CD4-positive, alpha-beta T cell treated with Interleukin-17A for 1 hour (primary cell): ENCODE measurements at regions not wholly inside any gene's neighbourhood (a gene's known extent, or its start where the extent isn't known, plus 50 kb on each side); places are given as distances from the start of the nearest gene placed in this dataset.
"Not testable (repeated sequence)": the region's sequence is repeated elsewhere in the genome, so short reads cannot be mapped to it uniquely, and the experiment has no call there.

Experiments used
- DNase-seq: peaks from one replicate; pipeline ENCODE4 v3.0.0-alpha.2; 2020

DNA sequence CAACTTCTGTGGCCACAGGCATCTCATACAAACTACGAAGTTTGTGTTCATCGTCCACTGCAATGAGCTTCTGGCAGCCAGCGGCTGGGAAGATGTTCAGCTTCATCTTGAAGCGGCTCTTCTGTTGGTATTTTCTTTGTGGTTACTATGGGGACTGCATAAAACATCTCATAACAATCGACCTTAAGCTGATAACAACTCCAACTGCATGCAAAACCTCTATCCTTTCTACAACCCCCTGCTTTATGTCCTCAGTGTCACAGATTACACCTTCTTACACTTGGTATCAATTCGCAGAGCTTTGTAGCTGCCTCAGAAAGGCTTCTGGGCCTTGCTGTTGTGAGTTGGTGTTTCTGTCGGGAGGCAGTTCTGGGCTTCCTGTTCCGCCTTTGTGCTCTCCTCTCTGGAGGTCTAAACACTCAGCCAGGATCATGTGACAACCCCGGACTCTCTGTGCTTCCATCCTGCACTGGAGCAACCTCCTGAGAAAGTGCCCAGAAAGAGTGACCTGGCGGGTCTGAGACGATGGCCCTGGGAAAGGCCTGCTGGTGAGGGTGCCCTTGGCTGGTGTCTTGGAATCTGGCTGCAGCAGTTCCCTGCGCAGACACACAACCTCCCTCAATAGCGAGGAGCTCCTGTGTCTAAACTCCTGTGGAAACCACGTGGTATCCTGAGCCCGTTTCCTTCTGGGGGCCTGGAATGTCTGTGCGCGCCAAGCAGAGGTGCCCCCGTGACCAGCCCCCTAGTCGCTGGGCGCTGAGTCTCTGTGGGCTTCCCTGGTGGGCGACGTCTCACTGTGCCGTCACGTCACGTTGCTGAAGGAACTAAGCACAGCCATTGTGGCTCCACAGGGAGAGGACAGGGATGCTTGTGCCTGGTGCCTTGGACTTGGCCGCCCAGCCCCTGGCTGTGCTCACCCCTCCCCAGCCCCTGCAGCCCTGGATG lies 339.6 kb downstream of the ADGRD1 start:
- DNase-seq, result not testable (repeated sequence)

DNA sequence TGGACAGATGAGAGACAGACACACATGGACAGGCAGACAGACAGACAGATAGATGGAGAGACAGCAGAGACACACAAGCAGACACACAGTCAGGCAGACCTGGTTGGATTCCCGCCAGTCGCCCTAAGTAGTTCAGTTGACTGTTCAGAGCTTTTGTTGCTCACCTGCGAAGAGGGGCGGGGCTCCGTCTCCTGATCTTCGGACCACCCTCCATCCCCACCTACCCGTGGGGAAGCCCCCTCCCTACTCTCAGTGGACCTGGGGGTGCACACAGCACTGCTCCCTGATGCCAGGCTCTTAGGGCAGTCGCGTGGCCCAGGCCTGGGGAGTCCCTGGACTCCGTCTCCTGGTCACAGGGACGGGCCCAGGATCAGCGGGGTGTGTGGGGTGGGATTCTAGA lies 341.0 kb downstream of the ADGRD1 start:
- not testable (repeated sequence) for DNase-seq

DNA sequence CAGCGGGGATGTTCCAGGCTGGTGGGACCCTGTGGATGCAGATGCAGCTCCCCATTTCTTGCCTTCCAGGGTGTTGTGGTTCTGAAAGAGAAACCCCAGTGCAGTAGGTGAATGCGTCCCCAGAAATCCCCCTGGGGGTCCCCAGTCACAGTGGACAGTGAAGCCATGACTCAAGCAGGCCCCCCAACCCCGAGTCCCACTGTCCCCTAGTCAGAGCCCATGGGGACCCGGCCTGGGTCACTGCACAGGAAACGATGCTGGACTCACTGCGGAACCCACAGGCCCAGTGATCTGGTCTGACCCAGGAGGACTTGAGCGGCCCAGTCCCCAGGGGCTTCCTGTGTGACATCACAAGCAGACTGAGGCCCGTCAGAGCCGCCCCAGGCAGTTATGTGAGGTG lies 341.4 kb downstream of the ADGRD1 start:
- DNase-seq, result not testable (repeated sequence)

DNA sequence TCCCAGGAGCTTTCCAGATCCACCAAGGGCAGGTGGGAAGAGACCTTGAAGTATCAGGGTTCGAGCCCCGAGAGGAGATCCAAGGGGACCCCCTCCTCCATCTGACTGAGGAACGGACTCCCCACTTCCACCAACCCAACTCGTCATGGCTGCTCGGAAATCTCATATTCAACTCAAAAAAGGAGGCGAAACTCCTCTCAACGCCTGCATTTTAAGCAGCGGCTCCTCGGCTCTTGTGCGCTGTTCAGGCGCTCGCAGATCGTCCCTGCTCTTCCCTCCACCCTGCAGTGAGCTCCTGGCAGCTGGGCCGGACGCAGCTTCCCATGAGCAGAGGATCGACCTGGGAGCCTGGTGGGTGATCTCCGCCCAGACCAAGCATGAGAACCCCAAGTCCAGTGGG lies 341.9 kb downstream of the ADGRD1 start:
- not testable (repeated sequence) for DNase-seq

DNA sequence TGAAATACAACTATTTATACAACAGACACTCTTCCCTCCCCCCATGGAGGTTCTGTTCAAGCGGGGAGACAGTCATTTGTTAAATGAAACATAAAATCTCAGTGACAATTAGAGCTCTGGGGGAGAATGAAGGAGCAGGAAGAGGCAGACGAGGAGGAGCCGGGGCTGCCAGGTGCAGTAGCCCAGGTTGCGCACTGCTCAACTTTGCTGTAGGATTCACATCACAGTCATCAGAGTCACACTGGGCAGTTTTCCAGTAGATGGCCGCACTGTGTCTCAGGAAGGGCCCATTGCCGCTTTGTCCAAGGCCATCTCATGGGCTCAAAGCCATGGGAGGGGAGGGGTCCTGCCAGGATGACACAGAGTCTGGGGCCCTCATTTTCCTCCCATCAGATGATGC lies 342.4 kb downstream of the ADGRD1 start:
- DNase-seq, result not testable (repeated sequence)

DNA sequence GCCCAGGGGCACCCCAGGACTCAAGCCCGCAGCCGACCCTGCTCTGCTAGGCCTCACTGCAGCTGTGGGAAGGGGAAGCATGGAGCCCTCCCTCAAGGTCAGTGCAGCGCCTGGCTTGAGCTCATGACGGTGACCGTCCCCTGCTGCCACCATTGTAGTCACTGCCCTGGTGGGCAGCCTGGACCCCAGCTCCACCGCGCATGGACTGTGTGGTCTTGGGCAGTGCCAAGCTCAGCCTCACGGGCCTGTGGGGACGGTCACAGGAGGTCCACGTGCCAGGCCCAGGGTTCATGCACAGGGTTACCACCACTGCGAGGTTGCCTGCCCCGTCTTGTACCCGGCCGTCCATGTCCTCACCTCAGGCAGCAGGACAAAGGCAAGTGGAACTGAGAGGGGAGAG lies 342.9 kb downstream of the ADGRD1 start:
- DNase-seq, result not testable (repeated sequence)

DNA sequence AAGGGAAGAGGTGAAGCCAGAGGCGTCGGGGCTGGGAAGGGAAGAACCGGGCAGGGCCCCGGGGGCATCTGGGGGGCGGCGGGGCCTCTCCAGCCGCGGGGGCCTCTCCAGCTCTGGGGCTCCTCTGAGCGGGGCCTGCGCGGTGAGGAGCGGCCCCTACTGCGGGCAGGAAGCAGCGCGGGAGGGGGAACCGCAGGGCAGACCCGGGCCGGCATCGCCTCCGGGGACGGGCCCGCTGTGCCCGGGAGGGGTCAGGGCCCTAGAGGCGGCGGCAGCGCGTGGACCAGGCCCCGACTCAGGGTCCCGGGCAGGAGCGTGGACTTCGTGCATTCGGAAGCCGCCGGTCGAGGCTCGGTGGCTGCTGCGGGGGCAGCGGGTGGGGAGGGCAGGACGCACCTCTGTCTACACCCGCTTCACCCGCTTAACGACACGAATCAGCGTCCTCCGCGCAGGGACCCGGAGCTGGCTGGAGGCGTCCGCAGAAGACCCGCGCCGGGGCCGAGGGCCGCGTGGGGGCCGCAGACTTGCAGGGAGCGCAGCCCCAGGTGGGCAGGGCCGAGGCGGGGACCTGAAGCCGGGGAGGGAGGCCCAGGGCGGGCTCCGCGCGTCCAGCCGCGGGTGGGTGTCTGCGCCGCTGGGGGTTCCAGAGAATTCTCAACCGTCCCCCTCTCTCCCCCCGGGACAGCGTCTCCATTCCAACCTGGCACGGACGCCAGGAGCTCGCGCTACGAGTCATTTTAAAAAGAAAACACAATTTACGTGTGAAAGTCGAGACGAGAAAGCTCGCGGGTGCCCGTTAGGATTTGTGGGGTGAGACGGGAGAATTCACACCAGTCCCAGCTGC lies 345.0 kb downstream of the ADGRD1 start:
- not testable (repeated sequence) for DNase-seq

DNA sequence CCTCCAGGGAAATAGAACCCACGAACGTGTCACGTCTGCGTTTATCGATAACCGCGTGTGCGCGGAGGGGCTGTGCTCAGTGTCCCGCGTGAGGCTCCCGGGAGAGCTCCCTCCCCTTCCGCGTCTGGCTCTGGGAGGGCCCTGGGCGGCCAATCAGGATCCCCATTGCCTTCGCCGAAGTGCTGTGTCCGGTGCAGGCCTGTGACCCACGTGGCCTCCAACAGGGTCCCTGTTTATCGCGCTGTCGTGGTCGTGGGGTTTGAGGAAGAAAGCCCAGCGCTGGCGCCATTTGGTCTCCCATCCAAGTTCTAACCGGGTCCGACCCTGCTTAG lies 345.6 kb downstream of the ADGRD1 start:
- not testable (repeated sequence) for DNase-seq

DNA sequence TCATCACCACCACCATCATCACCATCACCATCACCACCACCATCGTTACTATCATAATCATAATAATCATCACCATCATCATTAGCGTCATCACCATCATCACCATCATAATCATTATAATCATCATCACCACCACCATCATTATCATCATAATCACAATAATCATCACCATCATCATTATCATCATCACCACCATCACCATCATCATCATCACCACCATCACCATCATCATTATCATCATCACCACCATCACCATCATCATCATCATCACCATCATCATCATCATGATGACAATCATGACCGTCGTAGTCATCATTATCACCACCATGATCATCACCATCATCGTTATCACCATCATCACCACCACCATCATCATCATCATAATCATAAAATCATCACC lies 349.9 kb downstream of the ADGRD1 start:
- not testable (repeated sequence) for DNase-seq

DNA sequence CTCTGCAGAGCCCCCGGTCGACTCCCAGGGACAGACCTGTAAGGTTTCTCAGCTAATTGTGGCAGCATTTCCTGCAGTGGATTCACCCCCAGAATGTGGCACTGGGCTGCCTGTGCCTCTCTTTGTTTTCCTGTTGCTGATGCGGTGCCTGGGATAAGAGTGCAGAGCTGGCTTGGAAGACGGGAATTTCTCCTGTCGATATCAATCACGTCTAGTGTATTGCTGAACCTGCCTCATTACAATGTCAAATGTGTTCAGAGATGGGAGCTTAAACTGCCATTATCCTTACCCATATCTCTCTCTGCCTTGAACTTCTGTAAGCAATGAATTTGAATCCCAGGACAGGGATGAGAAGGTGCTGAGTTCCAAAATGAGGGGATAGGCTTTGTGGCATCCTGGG lies 350.9 kb downstream of the ADGRD1 start:
- DNase-seq, result not testable (repeated sequence)

DNA sequence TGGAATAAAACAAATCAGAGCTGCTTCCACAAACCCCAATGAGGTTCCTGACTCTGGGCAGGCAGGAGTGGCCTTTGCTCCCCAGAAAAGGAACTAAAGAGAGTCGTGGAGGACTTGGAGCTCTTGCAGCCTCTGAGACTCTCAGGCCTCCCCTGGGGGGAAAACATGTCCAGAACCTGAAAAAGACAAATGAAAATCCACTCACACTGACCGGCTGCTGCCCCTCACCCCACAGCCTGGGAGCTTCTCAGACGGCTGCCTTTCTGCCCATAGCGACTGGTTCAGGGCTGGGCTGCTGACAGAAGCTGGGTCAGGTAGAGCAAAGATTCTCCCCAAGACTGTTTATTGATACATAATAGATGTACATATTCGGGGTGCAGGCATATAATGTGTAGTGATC lies 356.0 kb downstream of the ADGRD1 start:
- no peak for DNase-seq

DNA sequence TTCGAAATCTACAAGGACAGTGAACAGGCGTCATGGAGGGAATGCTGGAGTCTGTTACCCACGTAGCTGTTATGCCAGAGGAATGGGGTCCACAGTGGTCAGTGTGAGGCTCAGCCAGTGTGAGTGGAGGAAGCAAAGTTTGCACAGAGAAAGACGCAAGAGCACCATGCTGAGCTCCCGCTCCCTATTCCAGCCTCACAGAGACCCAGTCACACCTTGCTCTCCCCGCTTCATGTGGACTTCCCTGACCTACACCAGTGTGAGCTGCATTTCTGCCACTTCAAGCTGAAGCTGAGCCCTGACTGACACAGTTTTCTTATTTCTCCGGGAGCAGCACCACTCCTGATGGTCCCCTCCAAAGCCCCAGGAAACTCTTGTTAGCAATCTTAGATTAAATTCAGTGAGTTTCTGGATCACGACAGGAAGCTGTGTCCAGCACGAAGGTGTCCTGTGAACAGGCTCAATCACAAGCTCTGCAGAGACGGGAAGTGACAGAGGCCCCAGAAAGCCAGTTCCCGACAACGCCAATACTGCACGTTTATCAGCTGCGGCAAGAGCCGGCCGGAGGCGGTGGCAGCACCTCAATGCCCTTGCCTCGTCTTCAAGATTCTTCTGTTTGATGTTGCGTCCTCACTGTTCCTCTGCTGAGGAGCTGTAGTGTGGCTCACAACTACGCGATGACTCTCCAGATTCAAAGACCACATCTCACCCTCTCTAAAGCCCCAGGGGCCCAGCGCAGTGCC lies 356.7 kb downstream of the ADGRD1 start:
- DNase-seq, result not testable (repeated sequence)

DNA sequence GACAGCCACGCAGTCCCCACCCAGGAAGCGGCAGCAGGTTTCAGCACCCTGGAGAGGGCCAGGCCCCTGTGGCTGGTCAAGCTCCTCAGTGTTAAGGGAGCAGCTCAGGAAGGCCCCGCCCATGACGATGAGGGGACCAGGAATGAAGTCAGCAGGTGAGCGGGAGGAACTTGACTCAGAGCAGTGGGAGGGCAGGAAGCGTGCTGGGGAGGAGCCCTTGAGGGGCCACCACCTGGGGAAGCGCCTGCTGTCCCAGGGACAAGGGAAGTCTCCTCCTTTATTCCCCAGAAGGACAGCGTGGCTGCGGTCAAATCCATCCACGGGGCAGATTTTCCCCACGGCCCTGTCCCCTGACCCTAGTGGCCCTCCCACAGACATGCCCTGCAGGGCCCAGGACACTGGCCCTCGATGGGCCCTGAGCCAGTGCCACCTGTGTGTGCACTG lies 357.6 kb downstream of the ADGRD1 start:
- DNase-seq, result not testable (repeated sequence)

DNA sequence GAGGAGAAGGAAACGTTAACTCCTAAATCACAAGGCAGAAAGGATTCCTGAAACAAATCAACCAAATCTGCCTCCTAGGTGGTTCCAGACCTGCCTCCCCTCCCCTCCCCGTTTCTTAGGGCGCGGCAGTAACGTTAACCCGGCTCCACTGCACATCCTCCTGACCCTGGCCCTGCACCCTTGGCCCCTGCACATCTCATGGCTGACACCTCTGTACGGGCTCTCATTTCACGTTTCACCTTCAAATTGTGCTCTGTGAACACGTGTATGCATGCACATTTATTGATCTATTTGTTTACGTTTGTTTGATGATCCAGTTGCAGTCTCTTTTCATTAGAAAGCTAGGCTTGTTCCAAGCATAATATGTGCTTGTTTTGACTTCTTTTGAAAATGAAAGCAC lies 358.1 kb downstream of the ADGRD1 start:
- no peak for DNase-seq

DNA sequence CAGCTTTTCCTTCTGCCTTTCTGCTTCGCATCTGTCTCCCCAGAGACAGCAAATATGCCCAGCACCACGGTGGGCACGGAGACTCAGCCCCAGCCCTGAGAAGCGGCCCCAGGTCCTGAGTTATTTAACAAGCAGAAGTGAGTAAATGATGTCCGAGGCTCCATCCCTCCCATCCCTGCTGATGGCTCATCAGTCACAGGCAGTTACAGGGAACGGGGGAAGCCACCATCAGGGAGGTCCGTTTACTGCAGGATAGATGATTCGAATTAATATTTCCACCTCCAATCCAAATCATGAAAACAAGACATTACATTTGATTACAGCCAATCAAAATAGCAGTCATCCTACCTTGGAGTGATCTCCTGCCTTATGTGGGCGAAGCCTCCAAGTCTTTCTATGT lies 358.7 kb downstream of the ADGRD1 start:
- DNase-seq, result not testable (repeated sequence)

DNA sequence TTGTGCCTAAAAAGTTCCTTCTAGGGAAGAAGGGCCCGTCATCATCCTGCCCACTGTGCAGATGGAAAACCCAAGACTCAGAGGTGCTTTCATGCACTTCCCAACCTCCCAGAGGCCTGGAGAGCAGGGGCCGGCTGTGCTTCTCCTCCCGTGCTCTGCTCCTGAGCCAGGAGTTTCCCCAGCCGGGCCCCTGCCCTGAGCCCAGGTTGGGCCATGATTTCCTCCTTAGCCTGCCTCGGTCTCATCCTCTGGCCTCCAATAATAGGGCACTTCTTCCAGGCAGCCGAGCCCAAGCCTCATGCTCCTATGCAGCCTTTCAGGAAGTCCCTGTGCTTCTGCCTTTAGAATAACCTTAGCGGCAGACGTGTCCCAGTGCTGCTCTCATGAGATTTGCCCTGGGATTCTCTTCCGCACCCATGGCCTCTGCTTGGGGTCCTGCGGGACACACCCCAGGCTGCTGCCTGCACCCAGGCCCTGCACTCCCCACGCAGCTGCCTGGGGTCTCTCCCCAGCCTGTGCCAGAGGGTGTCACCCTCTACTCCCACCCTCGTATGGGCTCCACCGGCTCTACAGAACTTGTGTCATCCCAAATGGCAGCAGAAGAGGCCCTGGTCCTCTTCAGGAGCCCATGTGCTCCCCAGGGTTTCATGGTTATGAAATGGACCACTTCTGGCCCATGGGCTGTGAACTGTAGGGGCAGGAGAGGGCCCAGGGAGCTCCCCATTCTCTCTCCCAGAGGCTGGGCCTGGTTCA lies 359.3 kb downstream of the ADGRD1 start:
- DNase-seq, result no peak

DNA sequence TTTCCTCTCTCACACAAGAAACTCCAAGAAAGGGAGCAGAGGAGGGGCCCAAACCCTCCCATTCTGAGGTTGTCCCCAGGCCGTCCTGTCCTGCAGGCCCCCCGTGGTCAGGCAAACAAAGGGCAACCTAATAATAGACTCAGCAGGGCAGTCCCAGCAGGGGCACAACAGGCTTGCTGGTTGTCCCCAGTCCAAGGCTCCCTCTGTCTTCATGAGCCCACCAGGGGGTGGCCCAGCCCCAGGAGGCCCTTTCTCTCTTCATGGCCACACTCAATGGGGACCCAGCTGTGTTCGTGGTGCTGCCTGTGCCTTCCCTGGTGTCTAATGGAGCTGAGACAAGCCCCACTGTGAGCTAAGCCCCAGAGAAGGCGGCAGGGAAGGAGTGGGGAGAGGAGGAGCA lies 359.9 kb downstream of the ADGRD1 start:
- no peak for DNase-seq

DNA sequence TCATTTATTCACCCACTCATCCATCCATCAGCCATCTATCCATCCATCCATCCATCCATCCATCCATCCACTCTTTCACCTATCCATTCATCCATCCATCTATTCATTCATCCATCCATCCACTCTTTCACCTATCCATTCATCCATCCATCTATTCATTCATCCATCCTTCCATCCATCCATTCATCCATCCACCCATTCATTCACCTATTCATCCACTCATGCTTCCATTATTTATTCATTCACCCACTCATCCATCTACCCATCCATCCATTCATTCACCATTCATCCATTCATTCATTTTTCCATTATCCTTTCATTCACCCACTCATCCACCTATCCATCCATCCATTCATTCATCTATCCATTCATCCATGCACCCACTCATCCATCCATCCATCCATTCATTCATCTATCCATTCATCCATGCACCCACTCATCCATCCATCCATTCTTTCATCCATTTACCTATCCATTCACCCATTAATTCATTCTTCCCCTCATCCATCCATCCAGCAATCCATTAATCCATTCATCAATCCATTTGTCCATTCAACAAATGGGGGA lies 360.9 kb downstream of the ADGRD1 start:
- DNase-seq, result no peak

DNA sequence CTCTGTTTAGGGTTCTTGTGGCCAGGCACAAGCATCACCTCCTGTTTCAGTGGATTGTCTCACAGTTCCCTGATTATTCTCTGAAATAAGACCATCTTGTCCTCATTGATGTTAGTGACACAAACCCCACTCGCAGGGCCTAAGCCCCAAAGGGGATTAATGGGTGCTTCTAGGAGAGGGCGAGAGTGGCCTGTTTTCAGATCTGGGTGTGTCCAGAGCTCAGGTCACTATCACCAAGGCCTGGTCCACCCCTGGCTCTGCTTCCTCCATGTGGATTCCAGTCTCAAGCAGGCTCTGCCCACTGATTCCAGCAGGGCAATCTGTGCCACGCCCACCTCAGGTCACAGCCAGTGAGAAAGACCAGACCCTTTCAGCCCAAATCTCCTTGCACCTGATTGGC lies 361.9 kb downstream of the ADGRD1 start:
- DNase-seq, result no peak

DNA sequence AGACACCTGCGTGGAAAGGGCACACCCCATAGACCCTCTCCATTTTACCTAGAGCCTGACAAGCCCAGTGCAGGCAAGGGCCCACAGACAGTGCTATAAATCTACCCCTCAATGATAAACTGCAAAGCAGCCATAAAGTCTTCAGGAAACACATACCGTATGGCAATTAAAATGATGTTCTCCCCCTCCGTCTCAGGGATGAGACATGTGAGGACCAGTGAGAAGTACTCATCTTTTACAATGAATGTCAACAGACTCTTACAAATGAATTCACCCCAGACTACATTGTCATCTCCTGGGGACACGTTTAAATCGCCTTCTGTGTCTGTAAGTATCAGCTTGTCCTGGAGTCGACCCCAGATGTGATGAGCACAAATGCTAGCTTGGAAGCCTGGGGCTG lies 362.7 kb downstream of the ADGRD1 start:
- DNase-seq, result no peak

DNA sequence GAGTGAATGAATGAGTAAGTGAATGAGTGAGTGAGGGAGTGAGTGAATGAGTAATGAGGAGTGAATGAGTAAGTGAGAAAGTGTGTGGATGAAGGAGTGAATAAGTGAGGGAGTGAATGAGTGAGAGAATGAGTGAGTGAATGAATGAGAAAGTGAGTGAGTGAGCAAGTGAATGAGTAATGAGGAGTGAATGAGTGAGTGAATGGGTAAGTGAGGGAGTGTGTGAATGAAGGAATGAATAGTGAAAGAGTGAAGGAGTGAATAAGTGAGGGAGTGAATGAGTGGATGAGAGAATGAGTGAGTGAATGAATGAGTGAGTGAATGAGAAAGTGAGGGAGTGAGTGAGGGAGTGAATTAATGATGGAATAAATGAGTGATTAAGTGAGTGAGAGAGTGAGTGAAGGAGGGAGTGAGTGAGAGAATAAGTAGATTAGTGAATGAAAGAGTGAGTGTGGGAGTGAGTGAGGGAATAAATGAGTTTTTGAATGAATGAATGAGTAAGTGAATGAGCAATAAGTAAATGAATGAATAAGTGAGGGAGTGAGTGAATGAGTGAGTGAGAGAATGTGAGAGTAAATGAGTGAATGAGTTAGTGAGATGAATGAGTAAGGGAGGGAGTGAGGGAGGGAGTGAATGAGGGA lies 364.5 kb downstream of the ADGRD1 start:
- no peak for DNase-seq
